ENCODE measurements at regions not wholly inside any gene's neighbourhood (a gene's known extent, or its start where the extent isn't known, plus 50 kb on each side); places are given as distances from the start of the nearest gene placed in this dataset.

- TF ChIP-seq TCF4 (CRISPR knock-in tag; IDR thresholded peaks at IDR 0.05; ENCODE audit: borderline replicate concordance) (no peak), ARNTL (CRISPR knock-in tag; IDR thresholded peaks at IDR 0.05; ENCODE audit: borderline replicate concordance, low read depth) (no peak)
Observed at GRCh38 chr2:76318848-76319360, 608.2 kb upstream of the GCFC2 start.

Data from SK-N-SH treated with all-trans-retinoic acid at 6 μM for 48 hours (cell line).